SK-N-MC (cell line): ENCODE measurements at regions not wholly inside any gene's neighbourhood (a gene's known extent, or its start where the extent isn't known, plus 50 kb on each side); places are given as distances from the start of the nearest gene placed in this dataset.

ENCODE experiments used
- DNase-seq: peaks from one replicate; pipeline ENCODE4 v3.0.0-alpha.2; 2011; ENCODE audit warnings: low read depth, low spot score
- H3K27ac ChIP-seq: fragments of 200-600 bp; sonication (generic); 2 replicates; pipeline ENCODE4 v1.5.1; 2016; ENCODE audit warnings: mixed run types
- H3K36me3 ChIP-seq: fragments of 200-600 bp; sonication (generic); 2 replicates; pipeline ENCODE4 v1.6.1; 2017; ENCODE audit warnings: antibody characterized with exemption, low read length, mixed read lengths; ENCODE audit not compliant: insufficient read depth
- H3K4me3 ChIP-seq: fragments of 200-600 bp; sonication (generic); 2 replicates; pipeline ENCODE4 v1.5.1; 2016
- H3K9ac ChIP-seq: fragments of 200-600 bp; sonication (generic); 2 replicates; pipeline ENCODE4 v1.8.0; 2017; ENCODE audit warnings: mixed run types, mixed read lengths; ENCODE audit not compliant: insufficient read length
- H3K9me3 ChIP-seq: fragments of 200-600 bp; sonication (generic); 2 replicates; pipeline ENCODE4 v1.6.1; 2017; ENCODE audit warnings: low read depth, mild to moderate bottlenecking, antibody characterized with exemption, low read length, moderate library complexity, mixed read lengths
- EZH2 ChIP-seq: fragments of 200-600 bp; sonication (generic); IDR thresholded peaks from one replicate; pipeline ENCODE4 v1.6.1; 2017; ENCODE audit warnings: antibody characterized with exemption
- FOXP2 ChIP-seq: optimal IDR thresholded peaks from 2 replicates; pipeline ENCODE3; 2011; ENCODE audit warnings: mild to moderate bottlenecking, moderate library complexity; ENCODE audit not compliant: insufficient read depth; ENCODE audit errors: extremely low read length, control extremely low read depth
- POLR2AphosphoS5 ChIP-seq: IDR thresholded peaks from 2 replicates; pipeline ENCODE4 v1.6.1; 2012; ENCODE audit warnings: mild to moderate bottlenecking, low read depth, low read length, borderline replicate concordance

- Histone ChIP-seq H3K27ac (no peak overlapping the region), H3K36me3 (no peaks in the 10 kb centered on the region), H3K9me3 (no peaks in the 10 kb centered on the region), H3K9ac (no peak overlapping the region), H3K4me3 (no peak overlapping the region)
- no peak for DNase-seq
- TF ChIP-seq POLR2AphosphoS5 (no peak), EZH2 (no peak), FOXP2 (no peak)
Measured at GRCh38 chr9:32289756-32290155, 94.7 kb upstream of the ACO1 start.

DNA sequence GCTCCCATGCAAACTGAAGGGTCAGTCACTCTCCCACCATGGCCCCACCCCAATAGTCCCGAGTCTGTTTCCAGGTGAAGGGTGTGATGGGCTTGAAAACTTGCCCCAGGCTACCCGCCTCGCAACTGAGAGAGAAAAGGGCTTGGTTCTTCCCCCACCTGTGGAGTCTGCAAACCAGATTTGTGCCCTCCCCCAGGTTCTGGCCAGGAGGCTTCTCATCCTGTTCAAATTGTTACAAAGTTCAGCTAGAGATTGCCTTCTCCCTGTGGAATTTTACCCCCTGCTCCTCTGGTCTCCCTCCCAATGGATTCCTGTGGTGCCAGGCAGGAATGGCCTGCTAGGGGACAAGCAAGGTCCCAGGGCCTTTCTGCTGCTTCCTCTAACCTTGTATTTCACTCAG, 93.1 kb upstream of the ACO1 start:
- H3K27ac ChIP-seq: no peak overlapping the region
- H3K4me3 ChIP-seq: no peak overlapping the region
- H3K36me3 ChIP-seq: no peaks in the 10 kb centered on the region
- no peak for TF ChIP-seq POLR2AphosphoS5
- TF ChIP-seq EZH2: no peak
- TF ChIP-seq FOXP2: no peak
- no peak overlapping the region for H3K9ac ChIP-seq
- H3K9me3 ChIP-seq: no peaks in the 10 kb centered on the region
- DNase-seq: no peak

DNA sequence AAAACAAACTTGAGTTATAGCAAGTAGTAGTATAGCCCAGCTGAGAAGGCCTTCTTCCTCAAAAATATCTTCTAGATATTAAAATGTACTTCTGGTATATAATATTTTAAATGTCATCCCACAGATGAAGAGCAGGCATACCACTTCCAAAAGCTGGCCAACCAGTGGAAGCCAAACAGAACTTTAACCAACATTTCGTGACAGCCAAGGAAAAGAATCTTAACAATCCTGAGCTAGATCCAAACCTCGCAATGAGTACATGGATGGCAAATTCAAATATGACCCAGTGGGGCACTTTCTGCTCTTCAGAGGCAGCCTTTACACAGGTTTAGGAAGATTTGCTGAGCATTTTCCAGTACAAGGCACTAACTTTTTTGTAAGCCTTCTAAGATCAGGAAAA, 91.8 kb upstream of the ACO1 start:
- Histone ChIP-seq H3K36me3 (no peaks in the 10 kb centered on the region), H3K9me3 (no peaks in the 10 kb centered on the region), H3K4me3 (no peak overlapping the region), H3K9ac (no peak overlapping the region), H3K27ac (no peak overlapping the region)
- no peak for TF ChIP-seq POLR2AphosphoS5
- TF ChIP-seq FOXP2: no peak
- TF ChIP-seq EZH2: no peak
- DNase-seq: no peak

- H3K9me3 ChIP-seq: no peaks in the 10 kb centered on the region
- no peak overlapping the region for H3K9ac ChIP-seq
- H3K36me3 ChIP-seq: no peaks in the 10 kb centered on the region
- H3K4me3 ChIP-seq: no peak overlapping the region
- no peak for DNase-seq
- TF ChIP-seq POLR2AphosphoS5 (no peak), EZH2 (no peak), FOXP2 (no peak)
- H3K27ac ChIP-seq: no peak overlapping the region
Measured at GRCh38 chr9:32293091-32293490, 91.4 kb upstream of the ACO1 start.

DNA sequence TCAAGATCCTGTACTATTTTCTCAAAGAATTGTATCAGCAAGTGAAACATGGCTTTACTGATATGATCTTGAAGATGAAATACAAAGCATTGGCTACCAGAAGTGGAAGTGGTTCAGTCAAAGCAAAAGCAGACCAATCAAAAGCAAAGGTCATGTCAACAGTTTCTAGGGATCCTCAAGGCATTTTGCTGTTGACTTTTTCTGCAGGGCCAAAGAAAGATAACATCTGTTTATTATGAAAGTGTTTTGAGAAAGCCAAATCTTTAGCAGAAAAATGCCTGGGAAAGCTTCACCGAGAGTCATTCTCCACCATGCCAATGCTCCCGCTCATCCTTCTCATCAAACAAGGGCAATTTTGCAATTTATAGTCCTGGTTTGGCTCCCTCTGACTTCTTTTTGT, 90.3 kb upstream of the ACO1 start:
- H3K27ac ChIP-seq: no peak overlapping the region
- no peaks in the 10 kb centered on the region for H3K9me3 ChIP-seq
- TF ChIP-seq FOXP2 (no peak), POLR2AphosphoS5 (no peak), EZH2 (no peak)
- H3K4me3 ChIP-seq: no peak overlapping the region
- no peak for DNase-seq
- H3K36me3 ChIP-seq: no peaks in the 10 kb centered on the region
- no peak overlapping the region for H3K9ac ChIP-seq

GRCh38 chr9:32300373-32300772, 84.1 kb upstream of the ACO1 start:
- Histone ChIP-seq H3K9me3 (no peaks in the 10 kb centered on the region), H3K4me3 (no peak overlapping the region), H3K36me3 (no peaks in the 10 kb centered on the region), H3K9ac (no peak overlapping the region), H3K27ac (no peak overlapping the region)
- DNase-seq: no peak
- TF ChIP-seq EZH2: no peak
- TF ChIP-seq POLR2AphosphoS5: no peak
- TF ChIP-seq FOXP2: no peak

DNA sequence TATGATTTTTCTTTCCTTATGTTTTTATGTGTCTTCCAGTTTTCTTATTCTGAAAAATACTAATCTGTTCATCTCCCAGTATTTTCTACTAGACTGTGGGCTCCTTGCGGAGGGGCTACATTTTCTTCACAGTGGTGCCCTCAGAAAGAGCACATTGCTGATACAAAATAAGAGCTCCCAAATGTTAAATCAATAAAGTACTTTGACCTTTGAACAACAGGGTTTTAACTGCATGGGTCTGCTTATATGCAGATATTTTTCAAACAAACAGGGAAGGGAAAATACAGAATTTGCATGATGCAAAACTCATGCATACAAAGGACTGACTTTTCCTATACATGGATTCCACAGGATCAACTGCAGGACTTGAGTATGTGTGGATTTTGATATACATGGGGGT, 79.9 kb upstream of the ACO1 start:
- Histone ChIP-seq H3K9ac (no peak overlapping the region), H3K27ac (no peak overlapping the region), H3K36me3 (no peaks in the 10 kb centered on the region), H3K9me3 (no peaks in the 10 kb centered on the region), H3K4me3 (no peak overlapping the region)
- TF ChIP-seq FOXP2 (no peak), EZH2 (no peak), POLR2AphosphoS5 (no peak)
- DNase-seq: no peak

GRCh38 chr9:32306006-32306405, 78.4 kb upstream of the ACO1 start:
- Histone ChIP-seq H3K4me3 (no peak overlapping the region), H3K9me3 (no peaks in the 10 kb centered on the region), H3K36me3 (no peaks in the 10 kb centered on the region), H3K27ac (no peak overlapping the region), H3K9ac (no peak overlapping the region)
- TF ChIP-seq EZH2: no peak
- TF ChIP-seq POLR2AphosphoS5: no peak
- no peak for TF ChIP-seq FOXP2
- no peak for DNase-seq

DNA sequence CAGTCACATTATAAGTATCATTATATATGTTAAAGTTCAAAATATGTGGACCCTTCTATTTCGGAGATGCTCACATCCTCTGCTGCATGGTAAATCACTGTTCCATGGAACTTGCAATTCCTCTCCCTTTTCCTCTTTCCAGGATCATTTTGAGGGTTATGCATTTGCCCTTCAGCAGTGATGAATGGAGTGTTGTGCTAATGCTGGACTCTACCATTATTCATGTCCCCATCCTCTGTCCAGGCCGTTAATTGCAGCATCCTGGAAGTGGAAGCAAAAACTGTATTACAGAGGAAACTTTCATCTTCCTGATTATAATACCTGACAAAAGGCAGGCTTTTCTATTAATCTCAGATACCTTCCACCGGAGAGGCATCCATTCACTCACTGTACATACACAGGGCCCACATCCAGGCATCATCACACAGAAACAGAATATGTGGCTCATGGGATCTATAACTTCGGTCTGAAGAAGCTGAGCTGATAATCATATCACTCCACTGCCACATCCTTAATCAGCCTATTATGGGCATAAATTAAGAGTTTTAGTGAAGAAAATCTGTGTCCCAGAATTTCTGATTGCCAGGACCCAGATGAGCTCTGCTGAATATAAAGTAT, 65.0 kb upstream of the ACO1 start:
- TF ChIP-seq POLR2AphosphoS5: no peak
- no peak for TF ChIP-seq FOXP2
- TF ChIP-seq EZH2: no peak
- DNase-seq: no peak
- no peak overlapping the region for H3K27ac ChIP-seq
- no peak overlapping the region for H3K4me3 ChIP-seq
- H3K9ac ChIP-seq: no peak overlapping the region
- H3K36me3 ChIP-seq: no peaks in the 10 kb centered on the region
- no peaks in the 10 kb centered on the region for H3K9me3 ChIP-seq
